Calu3 (cell line): ENCODE measurements at regions not wholly inside any gene's neighbourhood (a gene's known extent, or its start where the extent isn't known, plus 50 kb on each side); places are given as distances from the start of the nearest gene placed in this dataset.

ENCODE experiments used
- BruUV-seq: library from RNA; stranded (reverse); fragments of 400-500 nt; replicated peaks from 2 replicates; lab custom pipeline; 2021; lab: Mats Ljungman, UMichigan
- CTCF ChIA-PET: fragments of 300-600 bp; sonication (Branson Sonifier 250); formaldehyde crosslinking; loops from one replicate; lab custom pipeline; 2022; ENCODE audit warnings: antibody characterized with exemption; lab: Charles Lee
- DNase-seq: peaks from one replicate; pipeline ENCODE4 v3.0.0; 2022
- H3K27ac Mint-ChIP-seq: one replicate; pipeline ENCODE4 v1.8.0; 2022; ENCODE audit warnings: mixed read lengths; ENCODE audit not compliant: unreplicated experiment
- H3K27me3 Mint-ChIP-seq: one replicate; pipeline ENCODE4 v1.8.0; 2022; ENCODE audit warnings: mixed read lengths; ENCODE audit not compliant: unreplicated experiment
- H3K36me3 Mint-ChIP-seq: one replicate; pipeline ENCODE4 v1.8.0; 2022; ENCODE audit warnings: mild to moderate bottlenecking, moderate library complexity, mixed read lengths; ENCODE audit not compliant: insufficient read depth, unreplicated experiment
- H3K4me1 Mint-ChIP-seq: one replicate; pipeline ENCODE4 v1.8.0; 2022; ENCODE audit warnings: mild to moderate bottlenecking, low read depth, mixed read lengths; ENCODE audit not compliant: unreplicated experiment
- H3K4me3 Mint-ChIP-seq: one replicate; pipeline ENCODE4 v1.8.0; 2022; ENCODE audit warnings: mild to moderate bottlenecking, low read depth, moderate library complexity, mixed read lengths; ENCODE audit not compliant: unreplicated experiment
- H3K9me3 Mint-ChIP-seq: one replicate; pipeline ENCODE4 v1.8.0; 2022; ENCODE audit warnings: low read depth, mixed read lengths; ENCODE audit not compliant: unreplicated experiment
- intact Hi-C: fragments of 100-400 bp; cut with micrococcal nuclease; formaldehyde crosslinking; loops from one replicate; pipeline ENCODE4 v1.10.0; 2022; ENCODE audit not compliant: unreplicated experiment
- TF ChIP-seq, protein P1 (sequence below): fragments of 200-600 bp; IDR thresholded peaks from one replicate; pipeline ENCODE4 v1.8.0; 2022; ENCODE audit warnings: antibody characterized with exemption; ENCODE audit not compliant: unreplicated experiment

DNA sequence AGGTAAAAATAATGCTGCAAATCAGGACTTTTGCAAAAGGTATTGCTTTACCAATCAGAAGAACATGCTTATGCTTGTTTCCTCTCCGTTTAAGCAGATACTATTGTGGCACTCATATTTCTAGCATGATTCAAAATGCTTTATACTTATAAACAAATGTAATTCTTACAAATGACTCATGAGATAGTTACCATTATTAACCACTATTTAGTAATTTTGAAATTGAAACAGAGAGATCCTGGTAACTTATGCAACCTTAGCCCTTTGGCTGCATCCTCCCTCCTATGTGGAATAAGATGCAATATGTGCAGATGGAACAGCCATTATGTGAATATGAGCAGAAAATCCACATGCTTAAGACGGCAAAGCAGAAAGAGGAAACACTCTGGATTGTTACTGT lies 164.7 kb downstream of the PCDH18 start:
- H3K27ac Mint-ChIP-seq, result no peak overlapping the region
- BruUV-seq, result no TSS peak
- H3K9me3 Mint-ChIP-seq, result no peaks in the 10 kb centered on the region
- TF ChIP-seq, protein P1, sequence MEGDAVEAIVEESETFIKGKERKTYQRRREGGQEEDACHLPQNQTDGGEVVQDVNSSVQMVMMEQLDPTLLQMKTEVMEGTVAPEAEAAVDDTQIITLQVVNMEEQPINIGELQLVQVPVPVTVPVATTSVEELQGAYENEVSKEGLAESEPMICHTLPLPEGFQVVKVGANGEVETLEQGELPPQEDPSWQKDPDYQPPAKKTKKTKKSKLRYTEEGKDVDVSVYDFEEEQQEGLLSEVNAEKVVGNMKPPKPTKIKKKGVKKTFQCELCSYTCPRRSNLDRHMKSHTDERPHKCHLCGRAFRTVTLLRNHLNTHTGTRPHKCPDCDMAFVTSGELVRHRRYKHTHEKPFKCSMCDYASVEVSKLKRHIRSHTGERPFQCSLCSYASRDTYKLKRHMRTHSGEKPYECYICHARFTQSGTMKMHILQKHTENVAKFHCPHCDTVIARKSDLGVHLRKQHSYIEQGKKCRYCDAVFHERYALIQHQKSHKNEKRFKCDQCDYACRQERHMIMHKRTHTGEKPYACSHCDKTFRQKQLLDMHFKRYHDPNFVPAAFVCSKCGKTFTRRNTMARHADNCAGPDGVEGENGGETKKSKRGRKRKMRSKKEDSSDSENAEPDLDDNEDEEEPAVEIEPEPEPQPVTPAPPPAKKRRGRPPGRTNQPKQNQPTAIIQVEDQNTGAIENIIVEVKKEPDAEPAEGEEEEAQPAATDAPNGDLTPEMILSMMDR, result no peak
- H3K36me3 Mint-ChIP-seq, result no peaks in the 10 kb centered on the region
- CTCF ChIA-PET, result no interaction called here
- H3K27me3 Mint-ChIP-seq, result no peaks in the 10 kb centered on the region
- no peak for DNase-seq
- intact Hi-C loops, result no loop called here
- H3K4me3 Mint-ChIP-seq, result no peak overlapping the region
- H3K4me1 Mint-ChIP-seq, result peaks cover 12% of the 10 kb centered on the region

DNA sequence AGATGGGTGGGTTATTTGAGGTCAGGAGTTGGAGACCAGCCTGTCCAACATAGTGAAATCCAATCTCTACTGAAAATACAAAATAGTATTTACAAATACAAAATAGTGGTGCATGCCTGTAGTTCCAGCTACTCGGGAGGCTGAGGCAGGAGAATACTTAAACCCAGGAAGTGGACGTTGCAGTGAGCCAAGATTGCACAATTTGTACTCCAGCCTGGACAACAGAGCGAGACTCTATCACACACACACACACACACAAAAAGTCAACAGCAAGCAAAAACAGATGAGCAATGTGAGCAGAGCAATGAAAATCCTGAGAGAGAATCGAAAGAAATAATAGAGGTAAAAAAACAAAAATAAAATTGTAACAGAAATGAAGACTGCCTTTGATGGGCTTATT lies 168.8 kb downstream of the PCDH18 start:
- H3K4me3 Mint-ChIP-seq, result no peak overlapping the region
- H3K9me3 Mint-ChIP-seq, result no peaks in the 10 kb centered on the region
- BruUV-seq, result no TSS peak
- DNase-seq, result no peak
- no peaks in the 10 kb centered on the region for H3K36me3 Mint-ChIP-seq
- H3K4me1 Mint-ChIP-seq, result no peaks in the 10 kb centered on the region
- CTCF ChIA-PET, result no interaction called here
- H3K27me3 Mint-ChIP-seq, result no peaks in the 10 kb centered on the region
- TF ChIP-seq, protein P1, result no peak
- intact Hi-C loops, result no loop called here
- no peak overlapping the region for H3K27ac Mint-ChIP-seq

GRCh38 chr4:137361756-137362470 lies 170.4 kb downstream of the PCDH18 start:
- no peaks in the 10 kb centered on the region for H3K9me3 Mint-ChIP-seq
- CTCF ChIA-PET, result no interaction called here
- no TSS peak for BruUV-seq
- H3K4me1 Mint-ChIP-seq, result no peaks in the 10 kb centered on the region
- H3K4me3 Mint-ChIP-seq, result no peak overlapping the region
- no peak overlapping the region for H3K27ac Mint-ChIP-seq
- TF ChIP-seq, protein P1, result no peak
- no peaks in the 10 kb centered on the region for H3K36me3 Mint-ChIP-seq
- DNase-seq, result no peak
- intact Hi-C loops, result no loop called here
- H3K27me3 Mint-ChIP-seq, result no peaks in the 10 kb centered on the region

GRCh38 chr4:137360761-137361160 lies 171.5 kb downstream of the PCDH18 start:
- TF ChIP-seq, protein P1, result no peak
- no peaks in the 10 kb centered on the region for H3K9me3 Mint-ChIP-seq
- CTCF ChIA-PET, result no interaction called here
- H3K4me3 Mint-ChIP-seq, result no peak overlapping the region
- no peaks in the 10 kb centered on the region for H3K27me3 Mint-ChIP-seq
- no TSS peak for BruUV-seq
- no peak for DNase-seq
- H3K27ac Mint-ChIP-seq, result no peak overlapping the region
- H3K36me3 Mint-ChIP-seq, result no peaks in the 10 kb centered on the region
- intact Hi-C loops, result no loop called here
- no peaks in the 10 kb centered on the region for H3K4me1 Mint-ChIP-seq
